ENCODE measurements at regions not wholly inside any gene's neighbourhood (a gene's known extent, or its start where the extent isn't known, plus 50 kb on each side); places are given as distances from the start of the nearest gene placed in this dataset.
"Not testable (repeated sequence)": the region's sequence is repeated elsewhere in the genome, so short reads cannot be mapped to it uniquely, and the experiment has no call there.

DNA sequence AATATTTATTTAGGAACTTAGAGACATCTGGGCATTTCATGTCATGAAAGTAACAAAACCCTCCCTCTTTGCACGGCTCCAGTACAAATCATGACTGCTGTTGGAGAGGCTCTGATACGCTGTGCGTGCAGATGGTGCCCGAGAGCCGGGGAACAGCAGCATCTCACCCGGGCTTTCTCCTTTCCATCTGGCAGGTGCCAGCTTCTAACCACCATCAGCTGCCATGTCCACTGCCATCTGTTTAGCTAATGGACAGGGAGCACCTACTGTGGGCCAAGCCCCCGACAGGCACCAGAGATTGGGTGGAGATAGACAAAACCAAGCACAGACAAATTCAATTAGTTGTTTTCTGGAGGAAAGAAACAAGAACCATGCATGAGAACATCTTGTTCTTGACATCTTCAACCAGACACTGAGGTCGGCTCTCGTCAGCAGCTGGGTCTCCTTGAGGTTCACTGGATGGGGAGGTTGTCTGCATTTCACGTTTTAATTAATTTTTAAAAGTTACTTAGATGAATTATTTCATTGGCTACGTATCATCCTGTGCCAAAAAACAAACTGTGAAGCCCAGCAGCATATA, 323.7 kb downstream of the THBS2 start:
- DNase-seq: no peak

DNA sequence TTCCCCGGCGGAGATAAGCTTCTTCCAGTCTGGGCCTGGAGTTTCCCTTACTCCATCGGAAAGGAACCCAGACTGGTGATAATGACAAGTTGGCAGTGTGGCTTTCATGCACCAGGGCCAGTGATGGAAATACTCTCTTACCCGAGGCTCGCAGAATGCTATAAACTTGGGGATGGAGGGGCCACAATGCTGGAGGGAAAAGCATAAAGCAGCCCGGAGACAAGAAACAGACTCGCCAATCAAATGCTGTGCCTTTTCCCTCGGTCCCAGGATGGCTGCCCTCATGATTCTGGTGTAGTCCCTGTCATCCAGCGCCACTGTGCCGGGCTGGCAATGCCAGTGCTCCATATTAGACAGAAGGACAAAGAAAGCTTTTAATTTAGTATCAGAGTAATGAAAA, 325.6 kb downstream of the THBS2 start:
- no peak for DNase-seq

DNA sequence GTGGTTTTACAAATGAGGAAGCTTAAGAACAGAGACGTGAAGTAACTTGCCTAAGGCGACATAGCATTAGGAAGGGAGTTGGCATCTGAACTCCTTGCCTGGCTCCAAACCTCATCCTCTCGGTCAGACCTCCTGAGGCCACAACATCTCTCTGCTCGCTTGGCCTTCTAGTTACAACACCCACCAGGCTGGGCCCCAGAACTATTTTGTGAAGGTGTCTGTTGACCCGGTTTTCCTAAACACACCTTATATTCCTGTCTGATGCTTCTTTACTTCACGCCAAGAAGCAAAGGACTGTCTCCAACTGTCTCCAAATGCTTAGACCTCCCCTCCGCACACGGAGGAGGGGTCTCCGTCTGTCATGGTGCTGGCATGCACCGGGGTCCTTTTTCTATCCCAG, 326.6 kb downstream of the THBS2 start:
- DNase-seq: no peak

DNA sequence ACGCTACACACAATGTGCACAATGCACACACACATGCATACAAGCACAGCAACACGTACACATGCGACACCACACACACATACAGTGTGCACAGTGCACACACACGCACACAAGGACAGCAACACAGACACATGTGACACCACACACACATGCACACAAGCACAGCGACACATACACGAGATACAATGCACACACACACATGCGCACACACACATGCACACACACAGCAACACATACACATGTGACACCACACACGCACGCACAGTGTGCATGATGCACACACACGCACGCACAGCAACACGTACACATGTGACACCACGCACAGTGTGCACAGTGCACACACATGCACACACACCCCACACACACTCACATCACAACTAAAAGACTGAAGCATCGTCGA, 327.3 kb downstream of the THBS2 start:
- DNase-seq: no peak

DNA sequence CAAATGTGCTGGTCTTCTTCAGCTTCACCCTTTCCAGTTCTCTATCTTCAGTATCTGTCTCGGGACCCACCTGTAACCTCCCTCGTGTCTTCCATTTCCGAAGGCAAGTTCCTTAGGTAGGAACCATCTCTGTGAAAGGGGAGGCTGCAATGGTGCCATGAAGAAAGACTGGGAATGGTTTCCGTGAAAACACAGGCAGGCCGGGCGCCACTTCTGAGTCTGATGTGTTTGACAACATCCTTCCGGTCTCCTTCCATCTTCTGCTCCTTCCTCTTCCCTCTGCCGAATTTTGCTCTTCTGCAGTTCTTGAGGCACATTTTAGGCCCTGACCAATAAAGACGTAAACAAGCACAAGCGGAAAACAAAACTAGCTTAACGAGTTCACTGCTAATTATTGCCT, 328.0 kb downstream of the THBS2 start:
- DNase-seq: no peak

DNA sequence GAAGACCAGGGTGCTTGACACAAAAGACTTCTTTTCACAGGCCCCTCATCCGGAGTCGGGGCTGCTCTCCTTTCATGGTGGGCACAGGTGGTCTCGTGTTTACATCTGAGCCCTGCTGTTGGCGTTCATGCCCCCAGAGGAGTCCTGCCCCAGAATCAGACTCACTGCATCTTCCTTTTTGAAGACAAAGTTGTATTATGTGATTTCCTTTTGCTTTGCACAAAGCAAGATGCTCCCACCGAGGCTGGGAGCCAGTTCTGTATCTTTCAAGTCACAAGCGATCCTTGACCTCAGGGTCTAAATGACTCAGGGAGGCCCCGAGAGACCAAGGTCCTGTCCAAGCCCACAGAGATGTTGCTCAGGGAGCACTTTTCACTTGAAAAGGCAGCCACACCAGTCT, 330.5 kb downstream of the THBS2 start:
- DNase-seq: no peak

DNA sequence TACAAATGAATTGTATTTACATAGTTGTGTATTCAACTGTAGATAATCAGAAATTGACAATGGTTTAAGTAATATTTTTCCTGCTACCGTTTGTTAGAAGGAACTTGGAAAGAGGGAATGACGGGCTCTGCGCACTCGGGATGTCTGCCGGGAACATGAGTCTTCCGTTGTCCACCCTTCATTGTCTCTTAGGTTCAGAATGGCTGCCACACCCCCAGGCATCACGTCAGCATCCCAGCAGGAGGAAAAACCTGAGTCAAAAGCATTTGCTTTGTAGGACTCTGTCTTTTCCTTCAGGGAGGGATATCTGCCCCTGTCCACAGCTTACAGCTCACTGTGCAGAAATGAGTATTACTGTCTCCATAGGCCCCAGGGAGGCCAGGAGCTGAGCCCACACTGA, 331.2 kb downstream of the THBS2 start:
- DNase-seq: no peak

DNA sequence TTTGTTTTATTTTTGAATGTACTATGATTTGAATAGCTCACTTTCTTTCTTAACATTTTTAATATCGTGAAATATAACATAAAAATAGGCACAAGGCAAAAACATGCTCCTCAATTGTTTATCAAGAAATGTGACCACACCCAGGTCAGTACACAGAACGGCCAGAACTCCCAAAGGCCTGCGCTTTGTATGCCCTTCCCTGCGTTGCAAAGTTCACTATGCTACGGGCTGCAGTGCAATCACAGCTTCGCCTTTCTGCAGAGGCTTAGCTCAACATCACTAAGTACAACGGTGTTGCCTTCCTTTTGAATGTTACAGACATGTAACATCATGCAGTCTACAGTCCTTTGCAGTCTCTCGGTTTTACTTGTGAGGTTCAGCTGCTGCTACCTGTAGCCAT, 333.4 kb downstream of the THBS2 start:
- DNase-seq: no peak

DNA sequence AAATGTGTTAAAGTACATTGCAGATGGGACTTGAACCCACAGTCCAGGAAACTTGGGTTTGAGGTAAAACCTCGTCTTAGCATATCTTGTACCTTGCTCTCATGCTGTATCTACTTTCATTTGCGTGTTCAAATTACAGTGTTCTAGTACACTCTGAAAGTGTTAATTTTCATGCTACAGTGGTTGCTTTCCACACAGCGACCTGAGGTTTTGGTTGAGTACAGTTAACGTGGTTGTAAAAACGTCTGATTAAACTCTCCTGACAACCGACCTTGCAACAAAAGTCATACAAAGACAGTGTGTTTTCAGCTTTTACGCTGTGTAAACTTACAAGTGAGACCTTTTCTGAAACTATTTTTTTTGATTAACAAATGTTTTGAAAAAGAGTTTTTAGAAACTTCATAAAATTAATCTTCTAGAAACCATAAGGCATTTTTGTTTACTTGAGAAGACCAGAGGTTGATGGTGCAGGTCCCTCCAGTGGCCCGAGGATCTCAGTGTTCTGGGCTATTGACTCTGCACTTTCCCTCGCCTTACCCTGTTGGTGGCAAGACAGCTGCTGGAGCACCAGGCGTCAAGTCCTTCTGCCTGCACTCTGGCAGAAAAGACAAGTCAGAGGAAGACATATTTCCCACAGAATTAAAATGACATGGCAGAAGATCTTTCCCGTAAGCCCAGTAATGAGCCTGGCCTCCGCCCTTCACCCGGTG, 334.0 kb downstream of the THBS2 start:
- no peak for DNase-seq

DNA sequence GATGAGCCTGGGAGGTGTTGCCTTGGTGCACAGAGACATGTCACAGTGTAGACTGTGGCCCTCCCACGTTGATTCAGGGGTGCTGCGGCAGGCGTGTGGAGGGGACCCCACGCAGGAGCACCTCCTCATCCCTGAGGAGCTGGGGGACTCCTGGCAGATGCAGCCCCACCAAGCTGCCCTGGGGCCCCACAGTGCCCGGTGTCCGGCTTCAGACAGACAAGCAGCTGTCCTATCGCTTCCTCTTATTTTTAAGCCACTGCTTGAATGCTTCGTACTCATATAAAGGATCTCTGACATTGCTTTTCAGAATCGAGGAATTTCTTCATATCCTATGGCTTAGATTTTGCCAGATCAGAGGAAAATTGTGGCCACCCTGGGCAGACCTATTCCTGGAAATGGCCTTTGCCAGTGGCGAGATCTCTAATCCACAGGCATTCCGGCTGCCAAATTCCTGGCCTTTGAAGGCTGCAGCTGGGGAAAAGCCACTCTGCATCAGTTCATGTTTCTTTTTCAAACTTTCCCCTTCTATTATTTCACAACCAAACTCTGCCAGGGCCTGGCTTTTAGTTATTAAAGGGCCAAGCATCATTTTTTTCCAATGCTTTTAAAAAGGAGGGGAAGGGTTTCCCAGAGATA, 337.0 kb downstream of the THBS2 start:
- DNase-seq: no peak

DNA sequence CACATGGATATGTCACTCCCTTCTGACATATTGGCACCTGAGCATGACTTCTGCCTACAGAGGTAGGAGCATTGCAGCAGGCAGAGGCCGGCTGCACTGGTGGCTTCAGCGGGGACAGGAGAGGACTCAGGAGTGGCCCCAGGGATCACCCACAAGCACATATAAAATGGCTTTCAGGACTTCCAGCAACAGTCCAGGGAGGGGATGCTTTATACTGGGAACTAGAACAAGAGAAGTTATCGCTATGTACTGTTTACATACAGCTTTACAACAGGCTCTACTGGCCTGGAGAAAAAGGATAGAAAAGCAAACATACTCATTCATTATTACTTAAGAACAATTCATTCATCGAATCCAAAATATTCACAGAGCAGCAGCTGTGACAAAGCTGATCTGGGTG, 337.8 kb downstream of the THBS2 start:
- no peak for DNase-seq

DNA sequence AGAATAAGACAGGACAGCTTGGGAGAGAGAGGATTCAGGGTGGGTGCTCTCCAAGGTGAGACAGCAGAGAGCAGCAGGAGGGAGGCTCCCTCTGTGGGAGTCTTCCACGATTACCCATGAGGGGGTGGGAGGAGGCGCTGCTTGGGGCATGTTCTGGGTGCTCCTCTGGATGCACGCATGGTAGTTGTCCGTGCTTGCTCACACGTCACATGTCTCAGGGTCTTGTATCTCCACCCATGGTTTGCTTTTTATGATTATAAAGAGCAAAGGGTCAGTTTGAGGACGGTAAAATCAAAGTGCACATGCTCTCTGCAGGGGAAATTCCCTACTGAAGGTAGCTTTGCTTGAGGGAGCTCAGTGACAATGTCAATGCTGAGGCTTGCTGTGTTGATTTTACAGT, 338.4 kb downstream of the THBS2 start:
- DNase-seq: no peak

DNA sequence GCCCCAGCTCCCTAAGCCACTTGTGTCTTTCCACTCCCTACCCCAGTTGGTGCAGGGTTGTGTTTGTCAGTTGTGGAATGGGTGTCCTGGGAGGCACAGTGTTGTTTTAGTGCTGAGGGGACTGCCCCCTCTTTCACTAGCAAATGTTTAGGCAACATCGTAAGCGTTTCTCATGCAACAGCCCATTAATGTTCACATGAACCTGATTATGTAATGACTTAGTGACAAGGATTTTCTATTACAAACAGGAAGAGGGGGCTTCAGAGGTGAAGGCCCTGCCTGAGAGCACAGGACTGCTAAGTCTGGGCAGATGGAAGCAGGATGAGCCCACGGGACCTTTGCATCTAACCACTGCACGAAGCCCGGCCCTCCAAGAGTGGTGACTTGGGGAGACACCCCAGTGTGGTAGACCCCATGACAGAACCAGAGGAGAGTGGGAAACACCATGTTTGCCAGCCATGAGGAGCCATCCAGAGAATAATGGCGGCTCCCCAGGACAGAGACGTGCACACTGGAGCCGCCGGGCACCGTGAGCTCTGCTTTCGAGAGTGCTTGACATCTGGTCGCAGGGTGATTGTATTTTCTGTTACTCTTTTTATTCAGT, 339.7 kb downstream of the THBS2 start:
- no peak for DNase-seq

DNA sequence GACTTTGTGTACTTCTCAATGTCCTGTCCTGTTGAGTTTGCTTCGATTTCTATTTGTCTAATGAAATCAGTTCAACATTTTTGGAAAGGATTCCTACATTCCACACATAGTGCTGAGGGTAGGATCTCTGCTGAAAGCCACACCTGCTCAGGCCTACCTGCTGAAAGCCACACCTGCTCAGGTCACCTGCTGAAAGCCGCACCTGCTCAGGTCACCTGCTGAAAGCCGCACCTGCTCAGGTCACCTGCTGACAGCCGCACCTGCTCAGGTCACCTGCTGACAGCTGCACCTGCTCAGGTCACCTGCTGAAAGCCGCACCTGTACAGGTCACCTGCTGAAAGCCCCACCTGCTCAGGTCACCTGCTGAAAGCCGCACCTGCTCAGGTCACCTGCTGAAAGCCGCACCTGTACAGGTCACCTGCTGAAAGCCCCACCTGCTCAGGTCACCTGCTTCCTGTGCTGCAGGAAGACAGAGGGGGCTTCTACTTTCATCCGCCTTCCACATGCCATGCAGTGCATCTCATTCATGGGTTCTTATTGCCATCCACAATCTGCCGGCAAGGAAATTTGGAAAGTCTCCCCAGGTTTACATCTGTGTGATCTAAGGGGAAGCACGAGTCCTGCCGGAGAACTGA, 340.3 kb downstream of the THBS2 start:
- not testable (repeated sequence) for DNase-seq

DNA sequence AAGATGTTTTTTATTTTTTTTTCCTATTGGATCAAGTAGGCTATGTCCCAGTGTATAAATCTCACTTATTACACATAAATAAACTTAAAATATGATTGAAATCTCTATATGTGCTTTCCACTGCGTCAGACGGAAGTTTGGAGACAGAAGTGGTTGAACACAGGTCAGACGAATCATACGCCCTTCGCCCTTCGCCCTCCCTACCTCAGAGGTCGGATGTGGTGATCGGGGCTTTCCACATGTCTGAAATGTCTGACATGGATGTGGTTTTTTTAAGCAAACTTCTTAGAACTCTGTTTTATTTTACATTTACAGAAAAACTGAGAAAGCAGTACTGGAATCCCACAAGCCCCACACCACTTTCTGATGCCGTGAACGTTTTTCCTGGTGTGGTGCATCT, 344.4 kb downstream of the THBS2 start:
- DNase-seq: no peak

DNA sequence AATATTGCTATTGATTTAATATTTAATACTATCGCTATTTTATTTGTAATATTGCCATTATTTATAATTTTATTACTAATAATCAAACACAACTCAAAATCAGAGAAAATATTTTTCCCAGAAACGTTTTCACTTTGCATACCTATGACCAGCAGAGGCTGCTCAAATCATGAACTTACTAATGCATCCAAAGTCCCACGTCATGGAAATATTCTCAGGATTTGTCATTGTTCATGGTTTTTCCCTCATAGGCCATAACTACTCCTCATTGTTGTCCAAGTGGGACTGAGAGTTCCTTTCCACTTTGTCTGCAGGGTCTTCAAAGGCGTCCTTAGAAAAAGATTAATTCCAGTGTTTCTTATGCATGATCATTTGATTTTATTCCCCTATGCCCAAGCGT, 344.8 kb downstream of the THBS2 start:
- DNase-seq: no peak

DNA sequence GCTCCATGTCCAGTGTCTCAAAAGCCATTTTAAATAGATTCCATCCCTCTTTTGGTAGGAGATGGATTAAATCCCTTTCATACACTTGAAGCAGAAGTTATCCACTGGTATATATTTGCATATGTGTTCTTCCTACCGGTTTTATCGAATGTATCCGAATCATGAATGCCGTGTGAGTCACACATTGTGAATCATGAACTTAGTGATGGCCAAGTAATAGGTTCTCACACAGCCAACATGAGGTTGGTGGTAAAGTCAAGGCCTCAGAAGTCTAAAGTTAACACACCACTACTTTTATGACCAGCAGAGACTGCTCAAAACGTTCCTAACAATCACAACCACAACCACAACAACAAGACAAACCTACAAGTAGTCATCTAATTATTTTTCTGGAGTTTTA, 345.5 kb downstream of the THBS2 start:
- no peak for DNase-seq

DNA sequence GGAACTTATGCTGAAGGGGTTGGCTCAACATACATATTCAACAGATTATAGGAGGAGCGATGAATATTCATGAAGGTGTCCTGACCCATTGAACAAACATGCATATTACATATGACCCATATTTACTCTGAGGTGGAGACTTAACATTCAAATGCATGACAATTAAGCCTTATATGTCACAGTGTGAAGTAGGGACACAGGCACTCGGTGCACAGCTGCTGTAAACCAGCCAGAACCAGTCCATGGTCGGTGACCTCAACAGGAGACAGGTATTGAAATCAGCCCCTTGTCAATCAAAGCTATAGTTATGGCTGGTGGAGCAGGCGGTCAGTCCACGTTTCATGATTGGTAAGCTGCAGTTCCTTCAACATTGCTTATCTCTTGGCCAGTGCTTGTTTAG, 347.3 kb downstream of the THBS2 start:
- DNase-seq: no peak

DNA sequence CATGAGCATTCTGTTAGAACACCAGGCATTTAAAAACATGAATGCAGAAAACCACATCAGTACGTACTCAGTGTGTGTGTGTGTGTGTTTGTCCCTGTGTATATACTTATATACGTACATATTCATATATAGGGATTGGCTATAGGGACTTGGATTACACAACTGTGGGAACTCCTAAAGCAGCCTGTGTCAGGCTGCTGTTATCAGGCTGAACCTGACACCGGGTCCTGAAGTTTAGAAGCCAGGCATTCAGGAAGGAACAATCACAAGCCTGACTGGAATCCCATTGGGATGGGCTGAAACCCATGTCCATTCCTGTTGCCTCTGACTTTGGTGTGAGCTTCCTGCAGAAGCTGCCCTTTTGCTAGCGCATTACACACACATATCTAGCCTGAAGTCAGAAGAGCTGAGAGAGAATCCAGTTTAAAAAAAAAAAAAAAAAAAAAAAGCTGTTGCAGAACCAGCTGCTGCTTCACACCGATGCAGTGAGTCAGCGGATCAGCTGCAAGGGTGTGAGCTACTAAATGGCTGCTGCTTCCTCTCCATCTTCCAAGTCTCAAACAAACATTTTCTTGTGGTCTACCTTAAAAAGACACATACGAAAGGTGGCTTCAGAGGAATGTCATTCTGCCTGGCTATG, 348.1 kb downstream of the THBS2 start:
- no peak for DNase-seq

DNA sequence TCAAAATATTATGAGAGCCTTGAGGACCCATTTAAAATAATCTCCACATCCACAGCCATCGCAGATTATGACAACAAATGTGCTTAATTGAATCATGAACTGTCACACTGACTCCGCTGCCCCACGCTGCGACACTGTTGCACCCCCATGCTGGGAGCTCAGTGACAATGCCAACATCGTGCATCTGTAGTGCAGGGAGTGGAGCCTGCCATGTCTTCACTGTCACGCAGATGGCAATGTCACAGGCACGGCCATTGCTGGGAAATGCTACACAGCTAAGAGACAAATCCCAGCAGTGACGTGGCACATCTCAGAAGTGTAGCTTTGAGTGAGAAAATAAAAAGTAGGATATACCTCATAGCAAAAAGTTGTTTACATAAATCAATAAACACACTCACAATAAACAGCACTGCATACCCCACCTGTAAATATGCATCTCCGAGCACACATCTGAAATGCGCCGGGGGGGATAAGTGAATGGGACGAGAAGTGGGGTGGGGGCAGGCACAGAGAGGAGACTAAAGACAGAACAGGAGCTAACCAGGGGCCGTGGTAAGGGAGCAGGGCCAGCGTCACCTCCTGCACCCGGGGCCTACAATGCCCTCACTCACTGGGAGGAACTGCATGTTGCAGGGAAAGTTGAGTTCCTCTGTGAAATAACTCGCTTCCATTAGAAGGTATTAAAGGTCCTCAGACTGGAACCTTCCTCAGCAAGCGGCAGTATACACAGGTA, 349.9 kb downstream of the THBS2 start:
- DNase-seq: no peak

DNA sequence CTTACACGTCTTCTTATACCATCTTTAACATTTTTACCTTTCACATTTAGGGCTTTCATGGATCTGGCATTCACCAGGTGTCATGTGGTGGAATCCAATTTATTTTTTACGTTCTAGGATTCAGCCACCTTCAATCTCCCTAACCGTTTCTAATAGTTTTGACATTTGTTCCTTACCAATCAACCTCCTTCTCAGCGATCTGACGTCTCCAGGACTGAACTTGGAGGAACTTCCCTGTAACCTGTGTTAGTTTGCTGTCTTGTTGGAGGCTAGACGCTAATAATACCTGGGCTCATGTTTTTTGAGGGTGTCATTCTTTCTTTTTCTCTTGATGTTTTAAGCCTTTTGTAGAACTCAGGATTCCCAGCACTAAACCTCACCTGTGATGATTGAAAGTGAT, 351.6 kb downstream of the THBS2 start:
- DNase-seq: no peak

DNA sequence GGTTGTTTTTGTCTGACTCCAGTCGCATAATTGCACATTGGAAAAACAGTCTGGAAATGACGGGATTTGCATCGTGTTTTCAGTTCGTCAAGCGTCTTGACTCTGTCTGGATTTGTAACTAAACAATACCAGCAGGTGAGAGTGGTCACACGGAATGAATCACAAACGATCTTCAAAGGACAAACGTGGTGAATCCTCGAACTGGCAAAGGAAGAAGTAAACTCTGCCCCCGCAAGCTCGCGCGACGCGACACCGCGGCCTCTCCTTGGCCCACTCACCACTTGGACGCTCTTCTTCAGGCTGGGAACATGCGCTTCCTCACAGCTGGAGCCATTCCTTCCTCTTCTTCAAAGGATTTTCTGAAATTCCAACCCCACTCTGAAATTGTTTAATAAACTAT, 352.6 kb downstream of the THBS2 start:
- DNase-seq: no peak

DNA sequence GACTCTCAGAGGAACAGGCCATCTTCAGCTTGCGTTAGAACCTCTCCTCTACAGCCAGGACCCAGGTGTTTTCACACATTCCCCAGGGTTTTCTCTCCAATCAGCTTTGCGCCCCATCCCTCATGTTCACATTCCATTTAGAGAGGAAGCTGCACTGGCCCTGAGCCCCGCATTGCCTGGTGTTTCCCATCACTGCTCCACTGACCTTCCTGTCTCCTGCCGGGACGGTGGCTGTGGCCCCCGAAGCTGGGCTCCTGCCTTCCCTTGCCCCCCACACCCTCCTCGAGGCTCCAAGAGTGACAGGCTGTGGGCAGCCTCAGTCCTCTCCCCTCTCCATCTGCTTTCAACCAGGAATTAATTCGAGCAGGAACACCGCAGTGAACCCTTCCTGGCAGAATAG, 357.3 kb downstream of the THBS2 start:
- no peak for DNase-seq

Measured in NCI-H1092 (cell line).